ES-I3 (cell line): ENCODE measurements at regions not wholly inside any gene's neighbourhood (a gene's known extent, or its start where the extent isn't known, plus 50 kb on each side); places are given as distances from the start of the nearest gene placed in this dataset.
"Not testable (repeated sequence)": the region's sequence is repeated elsewhere in the genome, so short reads cannot be mapped to it uniquely, and the experiment has no call there.

ENCODE experiments used
- H3K36me3 ChIP-seq: 2 replicates; pipeline ENCODE4 v1.6.1; 2013; ENCODE audit warnings: mild to moderate bottlenecking, low read length, control low read depth, moderate library complexity; ENCODE audit not compliant: insufficient read depth
- H3K4me1 ChIP-seq: 2 replicates; pipeline ENCODE4 v1.6.1; 2013; ENCODE audit warnings: mild to moderate bottlenecking, control low read depth, low read length; ENCODE audit not compliant: insufficient read depth
- H3K9ac ChIP-seq: 2 replicates; pipeline ENCODE4 v1.6.1; 2013; ENCODE audit warnings: low read depth, mild to moderate bottlenecking, low read length, moderate library complexity
- H3K9me3 ChIP-seq: 2 replicates; pipeline ENCODE4 v1.6.1; 2013; ENCODE audit warnings: mild to moderate bottlenecking, low read length, moderate library complexity; ENCODE audit not compliant: control insufficient read depth, insufficient read depth

DNA sequence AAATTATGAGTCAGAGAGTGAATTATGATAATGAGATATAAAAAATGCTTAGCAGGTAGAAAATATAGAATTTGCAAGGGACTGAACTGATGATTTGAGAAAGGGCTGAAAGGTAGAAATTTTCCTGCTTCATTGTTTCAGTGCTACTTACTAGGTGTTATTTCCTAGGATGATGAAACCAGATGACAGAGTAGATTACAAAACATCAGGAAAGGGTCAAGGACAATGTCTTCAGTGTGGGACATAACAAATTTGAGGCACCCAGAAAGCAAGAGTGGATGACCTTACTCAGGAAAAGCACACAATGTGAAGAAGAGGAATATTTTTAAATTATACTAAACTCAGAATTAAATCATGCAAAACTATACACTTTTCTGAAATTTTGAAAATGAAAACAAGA lies 102.1 kb downstream of the SHCBP1 start:
- H3K36me3 ChIP-seq, result no peaks in the 10 kb centered on the region
- no peak overlapping the region for H3K9ac ChIP-seq
- H3K4me1 ChIP-seq, result no peaks in the 10 kb centered on the region
- no peaks in the 10 kb centered on the region for H3K9me3 ChIP-seq

DNA sequence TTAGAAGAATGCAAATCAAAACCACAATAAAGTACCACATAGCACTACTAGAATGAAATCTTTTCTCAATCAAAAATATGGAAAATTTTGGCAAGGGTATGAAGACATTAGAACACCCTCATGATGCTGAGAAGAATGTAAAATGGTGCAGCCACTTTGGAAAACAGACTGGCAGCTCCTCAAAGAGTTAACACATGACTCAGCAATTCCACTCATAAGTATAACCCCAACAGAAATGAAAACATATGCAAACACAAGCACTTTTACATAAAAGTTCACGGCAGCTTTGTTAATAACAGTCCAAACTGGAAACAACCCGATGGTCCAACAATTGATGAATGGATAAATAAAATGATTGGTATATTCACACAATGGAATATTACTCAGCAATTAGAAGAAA lies 124.5 kb downstream of the SHCBP1 start:
- Histone ChIP-seq H3K36me3 (no peaks in the 10 kb centered on the region), H3K9me3 (no peaks in the 10 kb centered on the region), H3K9ac (no peak overlapping the region)

DNA sequence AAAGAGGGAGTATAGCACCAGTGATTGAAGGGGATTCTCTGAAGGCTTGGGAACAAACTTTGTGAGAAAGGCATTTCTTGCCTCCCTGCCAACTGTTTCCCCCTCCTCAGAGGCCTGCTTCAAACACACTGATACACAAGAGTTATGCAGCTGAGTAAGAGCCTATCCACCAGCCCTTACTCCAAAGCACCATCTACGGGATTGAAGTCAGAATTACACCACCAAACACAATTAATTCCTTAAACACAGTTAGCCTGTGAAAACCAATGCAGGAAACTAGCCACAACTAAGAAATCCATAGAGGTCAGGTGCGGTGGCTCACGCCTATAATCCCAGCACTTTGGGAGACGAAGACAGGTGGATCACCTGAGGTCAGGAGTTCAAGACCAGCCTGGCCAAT lies 138.3 kb downstream of the SHCBP1 start:
- Histone ChIP-seq H3K36me3 (no peaks in the 10 kb centered on the region), H3K9me3 (no peaks in the 10 kb centered on the region), H3K9ac (no peak overlapping the region), H3K4me1 (no peaks in the 10 kb centered on the region)

More for the DNA sequence above, 124.5 kb downstream of the SHCBP1 start:
- H3K4me1 ChIP-seq, result no peaks in the 10 kb centered on the region

DNA sequence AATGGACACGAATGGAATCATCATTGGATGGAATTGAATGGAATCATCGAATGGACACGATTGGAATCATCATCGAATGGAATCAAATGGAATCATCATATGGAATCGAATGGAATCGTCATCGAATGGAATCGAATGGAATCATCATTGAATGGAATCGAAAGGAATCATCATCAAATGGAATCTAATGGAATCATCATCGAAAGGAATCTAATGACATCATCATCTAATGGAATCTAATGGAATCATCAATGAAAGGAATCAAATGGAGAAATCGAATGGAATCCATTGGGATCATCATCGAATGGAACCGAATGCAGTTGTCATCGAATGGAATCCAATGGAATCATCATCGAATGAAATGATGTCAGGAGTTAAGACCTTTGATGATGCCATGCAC lies 154.9 kb downstream of the SHCBP1 start:
- H3K9me3 ChIP-seq, result no peaks in the 10 kb centered on the region

DNA sequence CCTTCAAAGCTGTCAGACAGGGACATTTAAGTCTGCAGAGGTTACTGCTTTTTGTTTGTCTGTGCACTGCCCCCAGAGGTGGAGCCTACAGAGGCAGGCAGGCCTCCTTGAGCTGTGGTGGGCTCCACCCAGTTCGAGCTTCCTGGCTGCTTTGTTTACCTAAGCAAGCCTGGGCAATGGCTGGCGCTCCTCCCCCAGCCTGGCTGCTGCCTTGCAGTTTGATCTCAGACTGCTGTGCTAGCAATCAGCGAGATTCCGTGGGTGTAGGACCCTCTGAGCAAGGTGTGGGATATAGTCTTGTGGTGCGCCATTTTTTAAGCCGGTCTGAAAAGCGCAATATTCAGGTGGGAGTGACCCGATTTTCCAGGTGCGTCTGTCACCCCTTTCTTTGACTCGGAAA lies 166.4 kb downstream of the SHCBP1 start:
- not testable (repeated sequence) for H3K36me3 ChIP-seq, H3K4me1 ChIP-seq, H3K9me3 ChIP-seq
- peak overlapping the region; percentile 65; the same call in 1 of the 2 replicates for H3K9ac ChIP-seq

More for the DNA sequence above, 154.9 kb downstream of the SHCBP1 start:
- Histone ChIP-seq H3K4me1 (no peaks in the 10 kb centered on the region), H3K36me3 (no peaks in the 10 kb centered on the region), H3K9ac (no peak overlapping the region)

DNA sequence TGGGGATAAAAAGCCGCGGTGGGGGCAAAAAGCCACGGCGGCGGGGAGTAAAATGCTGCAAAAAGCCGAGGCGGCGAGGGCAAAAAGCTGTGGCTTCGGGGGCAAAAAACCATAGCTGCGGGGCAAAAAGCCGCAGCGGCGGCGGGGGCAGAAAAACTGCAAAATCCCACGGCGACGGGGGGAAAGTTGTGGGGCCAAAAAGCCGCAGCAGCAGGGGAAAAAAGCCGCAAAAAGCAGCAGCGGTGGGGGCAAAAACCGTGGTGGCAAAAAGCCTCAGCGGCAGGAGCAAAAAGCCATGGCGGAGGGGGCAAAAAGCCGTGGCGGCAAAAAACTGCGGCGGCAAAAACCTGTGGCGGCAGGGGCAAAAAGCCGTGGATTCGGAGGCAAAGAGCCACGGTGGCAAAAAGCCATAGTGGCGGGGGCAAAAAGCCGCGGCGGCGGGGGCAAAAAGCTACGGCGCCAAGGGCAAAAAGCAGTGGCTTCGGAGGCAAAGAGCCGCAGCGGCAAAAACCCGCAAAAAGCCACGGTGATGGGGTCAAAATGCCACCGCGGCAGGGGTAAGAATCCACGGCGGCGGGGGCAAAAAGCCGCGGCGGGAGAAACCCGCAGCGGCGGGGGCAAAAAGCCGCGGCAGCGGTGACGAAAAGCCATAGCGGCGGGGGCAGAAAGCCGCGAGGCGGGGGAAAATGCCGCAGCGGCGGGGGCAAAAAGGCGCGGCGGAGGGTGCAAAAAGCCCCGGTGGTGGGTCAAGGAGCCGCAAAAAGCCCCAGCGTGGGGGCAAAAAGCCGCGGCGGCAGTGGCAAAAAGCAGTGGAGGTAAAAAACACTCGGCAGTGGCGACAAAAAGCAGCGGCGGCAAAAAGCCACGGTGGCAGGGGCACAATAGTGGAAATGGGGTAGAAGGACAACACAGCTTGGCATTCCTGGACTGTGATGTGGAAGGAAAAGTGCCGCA lies 192.8 kb downstream of the SHCBP1 start:
- H3K4me1 ChIP-seq, result no peaks in the 10 kb centered on the region
- no peaks in the 10 kb centered on the region for H3K36me3 ChIP-seq
- H3K9ac ChIP-seq, result no peak overlapping the region
- no peaks in the 10 kb centered on the region for H3K9me3 ChIP-seq

DNA sequence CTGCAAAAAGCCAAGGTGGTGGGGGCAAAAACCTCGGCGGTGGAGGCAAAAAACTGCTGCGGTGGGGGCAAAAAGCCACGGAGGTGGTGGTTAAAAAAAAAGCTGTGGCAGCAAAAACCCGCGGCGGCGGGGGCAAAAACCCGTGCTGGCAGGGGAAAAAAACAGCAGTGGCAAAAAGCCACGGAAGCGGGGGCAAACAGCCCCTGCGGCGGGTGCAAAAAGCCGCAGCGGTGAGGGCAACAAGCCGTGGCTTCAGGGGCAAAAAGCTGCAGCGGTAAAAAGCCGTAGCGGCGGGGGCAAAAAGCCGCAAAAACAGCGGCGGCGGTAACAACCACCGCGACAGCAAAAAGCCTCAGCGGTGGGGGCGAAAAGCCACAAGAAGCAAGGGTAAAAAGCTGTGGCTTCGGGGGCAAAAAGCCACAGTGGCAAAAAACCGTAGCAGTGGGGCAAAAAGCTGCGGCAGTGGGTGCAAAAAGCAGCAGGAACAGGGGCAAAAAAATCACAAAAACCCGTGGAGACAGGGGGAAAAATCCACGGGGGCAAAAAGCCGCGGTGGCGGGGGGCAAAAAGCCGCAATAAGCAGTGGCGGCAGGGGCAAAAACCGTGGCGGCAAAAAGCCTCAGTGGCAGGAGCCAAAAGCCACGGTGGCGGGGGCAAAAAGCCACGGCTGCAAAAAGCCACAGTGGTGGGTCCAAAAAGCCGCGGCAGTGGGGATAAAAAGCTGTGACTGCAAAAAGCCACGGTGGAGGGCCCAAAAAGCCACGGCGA lies 193.7 kb downstream of the SHCBP1 start:
- H3K4me1 ChIP-seq, result no peaks in the 10 kb centered on the region
- no peak overlapping the region for H3K9ac ChIP-seq
- no peaks in the 10 kb centered on the region for H3K9me3 ChIP-seq
- H3K36me3 ChIP-seq, result no peaks in the 10 kb centered on the region

DNA sequence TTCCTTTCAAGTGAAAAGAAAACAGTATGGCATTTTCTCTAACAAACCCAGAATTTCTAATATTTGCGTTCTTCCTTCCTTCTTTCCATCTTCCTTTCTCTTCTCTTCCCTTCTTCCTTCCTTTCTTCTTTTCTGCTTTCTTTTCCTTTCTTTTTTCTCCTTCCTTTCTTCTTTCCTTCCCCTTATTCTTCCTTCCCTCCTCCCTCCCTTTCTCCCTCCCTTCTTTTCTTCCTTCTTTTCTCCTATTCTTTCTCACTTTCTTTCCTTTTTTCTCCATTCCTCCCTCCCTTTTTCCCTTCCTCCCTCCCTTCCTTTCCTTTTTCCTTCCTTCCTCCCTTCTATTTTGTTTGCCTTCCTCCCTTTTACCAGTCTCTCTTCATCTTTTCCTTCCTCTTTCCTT lies 194.8 kb downstream of the SHCBP1 start:
- no peaks in the 10 kb centered on the region for H3K4me1 ChIP-seq
- H3K9ac ChIP-seq, result no peak overlapping the region
- no peaks in the 10 kb centered on the region for H3K36me3 ChIP-seq
- no peaks in the 10 kb centered on the region for H3K9me3 ChIP-seq

DNA sequence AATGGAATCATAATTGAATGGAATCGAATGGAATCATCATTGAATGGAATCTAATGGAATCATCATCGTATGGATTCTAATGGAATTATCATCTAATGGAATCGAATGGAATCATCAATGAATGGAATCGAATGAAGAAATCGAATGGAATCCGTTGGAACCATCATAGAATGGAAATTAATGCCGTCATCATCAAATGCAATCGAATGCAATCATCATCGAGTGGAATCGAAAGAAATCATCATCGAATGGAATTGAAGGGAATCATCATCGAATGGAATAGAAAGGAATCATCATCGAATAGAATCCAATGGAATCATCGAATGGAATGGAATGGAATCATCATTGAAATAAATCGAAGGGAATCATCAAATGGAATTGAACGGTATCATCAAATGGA lies 217.2 kb downstream of the SHCBP1 start:
- Histone ChIP-seq H3K9me3 (no peaks in the 10 kb centered on the region; the same call in 1 of the 2 replicates), H3K4me1 (no peaks in the 10 kb centered on the region), H3K36me3 (no peaks in the 10 kb centered on the region), H3K9ac (no peak overlapping the region)

DNA sequence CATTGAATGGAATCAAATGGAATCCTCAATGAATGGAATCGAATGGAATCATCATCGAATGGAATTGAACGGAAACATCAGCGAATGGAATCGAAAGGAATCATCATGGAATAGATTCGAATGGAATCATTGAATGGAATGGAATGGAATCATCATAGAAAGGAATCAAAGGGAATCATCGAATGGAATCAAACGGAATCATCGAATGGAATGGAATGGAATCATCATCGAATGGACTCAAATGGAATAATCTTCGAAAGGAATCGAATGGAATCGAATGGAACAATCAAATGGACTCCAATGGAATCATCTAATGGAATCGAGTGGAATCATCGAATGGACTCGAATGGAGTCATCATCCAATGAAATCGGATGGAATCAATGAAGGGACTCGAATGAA lies 222.6 kb downstream of the SHCBP1 start:
- not testable (repeated sequence) for H3K36me3 ChIP-seq, H3K9ac ChIP-seq, H3K4me1 ChIP-seq, H3K9me3 ChIP-seq

DNA sequence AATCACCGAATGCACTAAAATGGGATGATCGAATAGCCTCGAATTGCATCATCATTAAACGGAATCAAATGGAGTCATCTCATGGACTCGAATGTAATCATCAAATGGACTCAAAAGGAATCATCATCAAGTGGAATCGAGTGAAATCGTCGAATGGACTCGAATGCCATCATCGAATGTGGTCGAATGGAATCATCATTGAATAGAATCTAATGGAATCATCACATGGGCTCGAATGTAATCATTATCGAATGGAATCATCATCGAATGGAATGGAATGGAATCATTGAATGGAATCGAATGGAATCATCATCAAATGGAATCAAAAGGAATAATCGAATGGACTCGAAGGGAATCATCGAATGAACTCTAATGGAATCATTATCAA lies 224.3 kb downstream of the SHCBP1 start:
- not testable (repeated sequence) for H3K9ac ChIP-seq, H3K36me3 ChIP-seq, H3K9me3 ChIP-seq, H3K4me1 ChIP-seq

DNA sequence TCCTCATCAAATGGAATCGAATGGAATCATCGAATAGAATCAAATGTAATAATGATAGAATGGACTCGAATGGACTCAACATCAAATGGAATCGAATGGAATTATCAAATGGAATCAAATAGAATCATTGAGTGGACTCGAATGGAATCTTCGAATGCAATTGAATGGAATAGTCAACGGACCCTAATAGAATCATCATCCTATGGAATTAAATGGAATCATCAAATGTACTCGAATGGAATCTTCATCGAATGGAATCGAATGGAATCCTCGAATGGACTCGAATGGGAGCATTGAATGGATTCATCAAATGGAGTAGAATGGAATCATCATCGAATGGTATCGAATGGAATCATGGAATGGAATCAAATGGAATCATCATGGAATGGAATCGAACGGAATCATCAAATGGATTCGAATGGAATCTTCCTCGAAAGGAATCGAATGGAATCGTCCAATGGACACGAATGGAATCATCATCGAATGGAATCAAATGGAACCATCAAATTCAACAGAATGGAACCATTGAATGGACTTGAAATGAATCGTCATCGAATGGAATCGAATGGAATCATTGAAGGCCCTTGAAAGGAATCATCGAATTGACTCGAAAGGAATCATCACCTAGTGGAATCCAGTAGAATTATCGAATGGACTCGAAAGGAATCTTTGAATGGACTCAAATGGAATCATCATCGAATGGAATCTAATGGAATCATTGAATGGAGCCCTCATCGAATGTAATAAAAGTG lies 224.9 kb downstream of the SHCBP1 start:
- H3K36me3 ChIP-seq, H3K4me1 ChIP-seq, H3K9me3 ChIP-seq, H3K9ac ChIP-seq: not testable (repeated sequence)

DNA sequence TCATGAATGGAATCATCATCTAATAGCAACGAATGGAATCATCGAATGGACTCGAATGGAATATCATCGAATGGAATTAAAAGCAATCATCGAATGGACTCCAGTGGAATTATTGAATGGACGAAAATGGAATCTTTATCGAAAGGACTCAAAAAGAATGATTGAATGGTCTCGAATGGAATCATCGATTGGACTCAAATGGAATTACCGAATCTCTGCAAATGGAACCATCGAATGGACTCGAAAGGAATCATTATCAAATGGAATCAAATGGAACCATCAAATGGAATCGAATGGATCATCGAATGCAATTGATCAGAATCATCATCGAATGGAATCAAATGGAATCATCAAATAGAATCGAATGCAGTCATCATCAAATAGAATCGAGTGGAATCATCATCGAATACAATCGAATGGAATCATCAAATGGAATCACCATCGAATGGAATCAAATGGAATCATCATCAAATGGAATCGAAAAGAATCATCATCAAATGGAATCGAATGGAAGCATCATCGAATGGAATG lies 225.7 kb downstream of the SHCBP1 start:
- not testable (repeated sequence) for H3K9me3 ChIP-seq, H3K4me1 ChIP-seq, H3K9ac ChIP-seq, H3K36me3 ChIP-seq

DNA sequence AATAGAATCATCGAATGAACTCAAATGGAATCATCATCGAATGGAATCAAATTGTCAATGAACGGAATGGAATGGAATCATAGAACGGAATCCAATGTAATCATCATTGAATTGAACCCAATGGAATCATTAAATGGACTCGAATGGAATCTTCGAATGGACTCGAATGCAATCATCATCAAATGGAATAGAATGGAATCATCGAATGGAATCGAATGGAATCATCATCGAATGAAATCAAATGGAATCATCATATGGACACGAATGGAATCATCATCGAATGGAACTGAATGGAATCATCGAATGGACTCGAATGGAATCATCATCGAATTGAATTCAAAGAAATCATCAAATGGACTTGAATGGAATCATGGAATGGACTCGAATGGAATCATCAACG lies 226.2 kb downstream of the SHCBP1 start:
- not testable (repeated sequence) for H3K4me1 ChIP-seq, H3K9ac ChIP-seq, H3K9me3 ChIP-seq, H3K36me3 ChIP-seq
